ENCODE measurements at regions not wholly inside any gene's neighbourhood (a gene's known extent, or its start where the extent isn't known, plus 50 kb on each side); places are given as distances from the start of the nearest gene placed in this dataset.

DNA sequence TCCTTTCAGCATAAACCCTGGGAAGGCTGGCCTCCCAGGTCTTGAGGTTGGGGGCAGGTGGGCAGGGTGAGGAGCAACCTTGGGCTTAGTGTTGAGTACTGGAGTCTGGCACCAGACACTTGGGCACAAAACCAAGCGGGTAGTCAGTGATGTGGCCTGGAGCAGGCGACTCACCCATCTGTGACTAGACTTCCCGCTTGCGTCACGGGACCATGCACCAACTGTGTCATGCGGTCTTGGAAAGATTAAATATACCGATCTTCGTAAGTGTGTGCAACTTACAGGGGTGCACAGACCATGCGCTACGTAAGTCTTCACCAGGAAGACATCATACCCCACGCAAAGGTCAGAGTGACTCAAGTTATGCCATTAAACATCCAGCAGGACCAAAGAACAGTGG, 304.4 kb upstream of the IRX4 start:
- Histone ChIP-seq H3K9me3 (replicated peaks; ENCODE audit: control insufficient read depth, insufficient read depth, low read length) (peaks cover 2% of the 10 kb centered on the region), H3K4me1 (ENCODE audit: control insufficient read depth, extremely low read depth, insufficient read depth, low read length) (no peaks in the 10 kb centered on the region), H3K79me2 (ENCODE audit: control insufficient read depth, insufficient read depth, low read length) (no peaks in the 10 kb centered on the region), H3K36me3 (ENCODE audit: control insufficient read depth in 2 of 2, extremely low read depth in 1 of 2, insufficient read depth in 2 of 2, low read length in 2 of 2) (no peaks in the 10 kb centered on the region), H3K4me3 (replicated peaks in 1 of 3; ENCODE audit: insufficient read depth in 1 of 3, low read depth in 1 of 3, low read length in 3 of 3) (no peak overlapping the region), H3K9me1 (replicated peaks; ENCODE audit: control insufficient read depth, extremely low read depth, insufficient read depth, low read length) (no peaks in the 10 kb centered on the region), H3K4me2 (ENCODE audit: insufficient read depth, low read length) (no peak overlapping the region), H3K9ac (replicated peaks; ENCODE audit: extremely low read depth, insufficient read depth, low read length) (no peak overlapping the region), H3K27ac (ENCODE audit: insufficient read depth, low read depth, low read length) (no peak overlapping the region), H4K20me1 (replicated peaks; ENCODE audit: control insufficient read depth, extremely low read depth, insufficient read depth, low read length) (no peaks in the 10 kb centered on the region), H2AFZ (ENCODE audit: low read depth, low read length) (no peak overlapping the region), H3K27me3 (ENCODE audit: control insufficient read depth in 2 of 2, insufficient read depth in 2 of 2, low read length in 2 of 2) (no peaks in the 10 kb centered on the region)
- ChIA-PET POLR2A (no interaction called here), CTCF (no interaction called here)
- dilution Hi-C loops (cut with MboI; ENCODE audit: extremely low pct_ligation_motif_present, low sequenced_read_pairs) (no loop called here), intact Hi-C loops (cut with micrococcal nuclease) (no loop called here)
- FAIRE-seq, result no peak
- TF ChIP-seq MYC (IDR thresholded peaks at IDR 0.05; ENCODE audit: low read depth, low read length), result no peak
- TF ChIP-seq FOS (IDR thresholded peaks at IDR 0.05; ENCODE audit: borderline replicate concordance, insufficient read depth, low read length), result no peak
- TF ChIP-seq, protein P1, sequence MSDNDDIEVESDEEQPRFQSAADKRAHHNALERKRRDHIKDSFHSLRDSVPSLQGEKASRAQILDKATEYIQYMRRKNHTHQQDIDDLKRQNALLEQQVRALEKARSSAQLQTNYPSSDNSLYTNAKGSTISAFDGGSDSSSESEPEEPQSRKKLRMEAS (IDR thresholded peaks at IDR 0.05; ENCODE audit: insufficient read depth, insufficient read length), result no peak
- TF ChIP-seq, protein P2, sequence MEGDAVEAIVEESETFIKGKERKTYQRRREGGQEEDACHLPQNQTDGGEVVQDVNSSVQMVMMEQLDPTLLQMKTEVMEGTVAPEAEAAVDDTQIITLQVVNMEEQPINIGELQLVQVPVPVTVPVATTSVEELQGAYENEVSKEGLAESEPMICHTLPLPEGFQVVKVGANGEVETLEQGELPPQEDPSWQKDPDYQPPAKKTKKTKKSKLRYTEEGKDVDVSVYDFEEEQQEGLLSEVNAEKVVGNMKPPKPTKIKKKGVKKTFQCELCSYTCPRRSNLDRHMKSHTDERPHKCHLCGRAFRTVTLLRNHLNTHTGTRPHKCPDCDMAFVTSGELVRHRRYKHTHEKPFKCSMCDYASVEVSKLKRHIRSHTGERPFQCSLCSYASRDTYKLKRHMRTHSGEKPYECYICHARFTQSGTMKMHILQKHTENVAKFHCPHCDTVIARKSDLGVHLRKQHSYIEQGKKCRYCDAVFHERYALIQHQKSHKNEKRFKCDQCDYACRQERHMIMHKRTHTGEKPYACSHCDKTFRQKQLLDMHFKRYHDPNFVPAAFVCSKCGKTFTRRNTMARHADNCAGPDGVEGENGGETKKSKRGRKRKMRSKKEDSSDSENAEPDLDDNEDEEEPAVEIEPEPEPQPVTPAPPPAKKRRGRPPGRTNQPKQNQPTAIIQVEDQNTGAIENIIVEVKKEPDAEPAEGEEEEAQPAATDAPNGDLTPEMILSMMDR (IDR thresholded peaks at IDR 0.05; ENCODE audit: extremely low read depth in 1 of 2, insufficient read depth in 1 of 2, low read depth in 1 of 2, low read length in 2 of 2), result no peak
- TF ChIP-seq EZH2 (IDR thresholded peaks at IDR 0.05; ENCODE audit: borderline replicate concordance, low read depth, low read length, severe bottlenecking), result no peak
- TF ChIP-seq JUN (IDR thresholded peaks at IDR 0.05; ENCODE audit: borderline replicate concordance, insufficient read depth, insufficient read length, low read depth), result no peak
- no peak for TF ChIP-seq POLR2AphosphoS5 (IDR thresholded peaks at IDR 0.05; ENCODE audit: insufficient read depth, low read depth, low read length)
- TF ChIP-seq GATA2 (IDR thresholded peaks at IDR 0.05; ENCODE audit: insufficient read depth, insufficient read length, low read depth, low read length), result no peak
- TF ChIP-seq POLR2A (IDR thresholded peaks at IDR 0.05; ENCODE audit: low read depth, low read length), result no peak
- no TSS peak for BruUV-seq (replicated peaks)
- DNase-seq (ENCODE audit: low read depth, low spot score), result no peak

Measured in endothelial cell of umbilical vein (primary cell).